ENCODE measurements at regions not wholly inside any gene's neighbourhood (a gene's known extent, or its start where the extent isn't known, plus 50 kb on each side); places are given as distances from the start of the nearest gene placed in this dataset.

DNA sequence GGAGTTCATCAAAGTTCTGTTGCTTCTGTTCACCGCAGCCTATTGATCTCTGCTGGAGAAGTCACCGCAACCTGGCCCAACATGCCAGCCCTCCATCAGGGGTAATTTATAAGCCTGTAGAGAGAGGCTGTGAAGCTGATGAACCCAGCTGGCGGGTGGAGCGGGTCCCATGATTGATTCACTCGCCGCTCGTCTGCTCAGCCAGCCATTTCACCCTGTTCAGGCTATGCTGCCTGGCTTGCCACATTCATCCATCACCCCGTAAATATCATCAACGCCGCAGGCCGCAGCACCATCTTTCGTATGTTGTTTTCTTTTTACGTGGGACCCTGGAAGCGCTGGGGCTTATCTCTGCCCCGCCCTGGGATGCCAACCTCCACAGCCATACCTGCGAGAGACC is 116.7 kb upstream of the OPCML start:
- TF ChIP-seq TAF1 (IDR thresholded peaks at IDR 0.05; ENCODE audit: low read depth) (no peak), CTCF (IDR thresholded peaks at IDR 0.05; ENCODE audit: poor library complexity, severe bottlenecking) (no peak), MXI1 (conservative IDR thresholded peaks at IDR 0.05; ENCODE audit: poor library complexity, severe bottlenecking) (no peak), EP300 (conservative IDR thresholded peaks at IDR 0.05; ENCODE audit: poor library complexity, severe bottlenecking) (no peak), EZH2 (IDR thresholded peaks at IDR 0.05; ENCODE audit: borderline replicate concordance, insufficient read depth, low read length, poor library complexity, severe bottlenecking) (no peak), POLR2AphosphoS5 (IDR thresholded peaks at IDR 0.05) (no peak), SMC3 (conservative IDR thresholded peaks at IDR 0.05; ENCODE audit: poor library complexity) (no peak)
- TF ChIP-seq, protein P1, sequence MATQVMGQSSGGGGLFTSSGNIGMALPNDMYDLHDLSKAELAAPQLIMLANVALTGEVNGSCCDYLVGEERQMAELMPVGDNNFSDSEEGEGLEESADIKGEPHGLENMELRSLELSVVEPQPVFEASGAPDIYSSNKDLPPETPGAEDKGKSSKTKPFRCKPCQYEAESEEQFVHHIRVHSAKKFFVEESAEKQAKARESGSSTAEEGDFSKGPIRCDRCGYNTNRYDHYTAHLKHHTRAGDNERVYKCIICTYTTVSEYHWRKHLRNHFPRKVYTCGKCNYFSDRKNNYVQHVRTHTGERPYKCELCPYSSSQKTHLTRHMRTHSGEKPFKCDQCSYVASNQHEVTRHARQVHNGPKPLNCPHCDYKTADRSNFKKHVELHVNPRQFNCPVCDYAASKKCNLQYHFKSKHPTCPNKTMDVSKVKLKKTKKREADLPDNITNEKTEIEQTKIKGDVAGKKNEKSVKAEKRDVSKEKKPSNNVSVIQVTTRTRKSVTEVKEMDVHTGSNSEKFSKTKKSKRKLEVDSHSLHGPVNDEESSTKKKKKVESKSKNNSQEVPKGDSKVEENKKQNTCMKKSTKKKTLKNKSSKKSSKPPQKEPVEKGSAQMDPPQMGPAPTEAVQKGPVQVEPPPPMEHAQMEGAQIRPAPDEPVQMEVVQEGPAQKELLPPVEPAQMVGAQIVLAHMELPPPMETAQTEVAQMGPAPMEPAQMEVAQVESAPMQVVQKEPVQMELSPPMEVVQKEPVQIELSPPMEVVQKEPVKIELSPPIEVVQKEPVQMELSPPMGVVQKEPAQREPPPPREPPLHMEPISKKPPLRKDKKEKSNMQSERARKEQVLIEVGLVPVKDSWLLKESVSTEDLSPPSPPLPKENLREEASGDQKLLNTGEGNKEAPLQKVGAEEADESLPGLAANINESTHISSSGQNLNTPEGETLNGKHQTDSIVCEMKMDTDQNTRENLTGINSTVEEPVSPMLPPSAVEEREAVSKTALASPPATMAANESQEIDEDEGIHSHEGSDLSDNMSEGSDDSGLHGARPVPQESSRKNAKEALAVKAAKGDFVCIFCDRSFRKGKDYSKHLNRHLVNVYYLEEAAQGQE (IDR thresholded peaks at IDR 0.05; ENCODE audit: borderline replicate concordance): no peak

Measured in neural cell (in vitro differentiated cells).